B cell (primary cell): ENCODE measurements at regions not wholly inside any gene's neighbourhood (a gene's known extent, or its start where the extent isn't known, plus 50 kb on each side); places are given as distances from the start of the nearest gene placed in this dataset.

Experiments
- EZH2 ChIP-seq: IDR thresholded peaks from 2 replicates; pipeline ENCODE4 v1.6.1; 2012; ENCODE audit warnings: borderline replicate concordance, low read depth, mild to moderate bottlenecking, moderate library complexity, low read length; ENCODE audit not compliant: insufficient read depth, poor library complexity, severe bottlenecking
- TF ChIP-seq, protein P1 (sequence below): fragments of 200-600 bp; IDR thresholded peaks from one replicate; pipeline ENCODE4 v1.8.0; 2022; ENCODE audit warnings: antibody characterized with exemption, mild to moderate bottlenecking

DNA sequence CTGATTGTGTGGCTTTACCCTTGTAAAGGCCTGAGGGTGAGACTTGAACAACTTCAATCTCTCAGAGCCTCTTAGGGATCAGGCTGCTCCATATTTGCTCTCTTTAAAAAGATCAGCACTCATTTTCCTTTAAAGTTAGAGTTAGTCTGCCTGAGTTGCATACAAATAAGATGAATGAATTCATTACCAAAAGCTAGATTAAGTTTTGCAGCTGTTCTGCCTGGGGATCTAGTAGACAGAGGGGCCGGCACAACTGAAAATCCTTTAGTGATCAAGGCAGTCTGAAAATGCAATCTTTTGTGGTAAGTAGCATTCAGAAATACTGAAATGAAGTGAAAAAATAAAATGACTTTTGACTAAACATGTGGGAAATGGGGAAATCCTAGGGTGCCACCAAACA is 264.0 kb downstream of the MAN2A1 start:
- TF ChIP-seq EZH2 = no peak
- TF ChIP-seq, protein P1, sequence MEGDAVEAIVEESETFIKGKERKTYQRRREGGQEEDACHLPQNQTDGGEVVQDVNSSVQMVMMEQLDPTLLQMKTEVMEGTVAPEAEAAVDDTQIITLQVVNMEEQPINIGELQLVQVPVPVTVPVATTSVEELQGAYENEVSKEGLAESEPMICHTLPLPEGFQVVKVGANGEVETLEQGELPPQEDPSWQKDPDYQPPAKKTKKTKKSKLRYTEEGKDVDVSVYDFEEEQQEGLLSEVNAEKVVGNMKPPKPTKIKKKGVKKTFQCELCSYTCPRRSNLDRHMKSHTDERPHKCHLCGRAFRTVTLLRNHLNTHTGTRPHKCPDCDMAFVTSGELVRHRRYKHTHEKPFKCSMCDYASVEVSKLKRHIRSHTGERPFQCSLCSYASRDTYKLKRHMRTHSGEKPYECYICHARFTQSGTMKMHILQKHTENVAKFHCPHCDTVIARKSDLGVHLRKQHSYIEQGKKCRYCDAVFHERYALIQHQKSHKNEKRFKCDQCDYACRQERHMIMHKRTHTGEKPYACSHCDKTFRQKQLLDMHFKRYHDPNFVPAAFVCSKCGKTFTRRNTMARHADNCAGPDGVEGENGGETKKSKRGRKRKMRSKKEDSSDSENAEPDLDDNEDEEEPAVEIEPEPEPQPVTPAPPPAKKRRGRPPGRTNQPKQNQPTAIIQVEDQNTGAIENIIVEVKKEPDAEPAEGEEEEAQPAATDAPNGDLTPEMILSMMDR = no peak
